ENCODE measurements at regions not wholly inside any gene's neighbourhood (a gene's known extent, or its start where the extent isn't known, plus 50 kb on each side); places are given as distances from the start of the nearest gene placed in this dataset.

GRCh38 chr15:98330258-98330657, 318.1 kb upstream of the IGF1R start:
- TF ChIP-seq CTCF (IDR thresholded peaks at IDR 0.05) = no peak

- TF ChIP-seq CTCF (IDR thresholded peaks at IDR 0.05) = no peak
Observed at GRCh38 chr15:98330692-98331435, 317.5 kb upstream of the IGF1R start.

- TF ChIP-seq CTCF (IDR thresholded peaks at IDR 0.05) = no peak
Observed at GRCh38 chr15:98331676-98332075, 316.7 kb upstream of the IGF1R start.

- TF ChIP-seq CTCF (IDR thresholded peaks at IDR 0.05) = no peak
Observed at GRCh38 chr15:98333251-98333650, 315.1 kb upstream of the IGF1R start.

GRCh38 chr15:98342911-98343310, 305.4 kb upstream of the IGF1R start:
- no peak for TF ChIP-seq CTCF (IDR thresholded peaks at IDR 0.05)

- TF ChIP-seq CTCF (IDR thresholded peaks at IDR 0.05) = no peak
Observed at GRCh38 chr15:98344591-98344990, 303.7 kb upstream of the IGF1R start.

- no peak for TF ChIP-seq CTCF (IDR thresholded peaks at IDR 0.05)
Observed at GRCh38 chr15:98347001-98347400, 301.3 kb upstream of the IGF1R start.

- no peak for TF ChIP-seq CTCF (IDR thresholded peaks at IDR 0.05)
Observed at GRCh38 chr15:98347866-98348265, 300.5 kb upstream of the IGF1R start.
